ENCODE measurements at regions not wholly inside any gene's neighbourhood (a gene's known extent, or its start where the extent isn't known, plus 50 kb on each side); places are given as distances from the start of the nearest gene placed in this dataset.
"Not testable (repeated sequence)": the region's sequence is repeated elsewhere in the genome, so short reads cannot be mapped to it uniquely, and the experiment has no call there.

GRCh38 chr2:97431169-97431725 is 158.4 kb downstream of the ANKRD36B start:
- not testable (repeated sequence) for DNase-seq (ENCODE audit: low read depth); H3K4me3 ChIP-seq (ENCODE audit: low read length)

GRCh38 chr2:97422376-97422775 is 167.3 kb downstream of the ANKRD36B start:
- H3K4me3 ChIP-seq (ENCODE audit: low read length); DNase-seq (ENCODE audit: low read depth): not testable (repeated sequence)

GRCh38 chr2:97406340-97406739 is 183.3 kb downstream of the ANKRD36B start:
- DNase-seq (ENCODE audit: low read depth); H3K4me3 ChIP-seq (ENCODE audit: low read length): not testable (repeated sequence)

- H3K4me3 ChIP-seq (ENCODE audit: low read length); DNase-seq (ENCODE audit: low read depth): not testable (repeated sequence)
Observed at GRCh38 chr2:97405172-97405737, 184.4 kb downstream of the ANKRD36B start.

GRCh38 chr2:97402678-97403077 is 187.0 kb downstream of the ANKRD36B start:
- DNase-seq (ENCODE audit: low read depth) = not testable (repeated sequence)

GRCh38 chr2:97395691-97396090 is 194.0 kb downstream of the ANKRD36B start:
- not testable (repeated sequence) for DNase-seq (ENCODE audit: low read depth); H3K4me3 ChIP-seq (ENCODE audit: low read length)

More at GRCh38 chr2:97402678-97403077, 187.0 kb downstream of the ANKRD36B start:
- H3K4me3 ChIP-seq (ENCODE audit: low read length) = not testable (repeated sequence)

GRCh38 chr2:97385803-97386202 is 203.9 kb downstream of the ANKRD36B start:
- not testable (repeated sequence) for DNase-seq (ENCODE audit: low read depth); H3K4me3 ChIP-seq (ENCODE audit: low read length)

GRCh38 chr2:97375913-97376312 is 213.8 kb downstream of the ANKRD36B start:
- DNase-seq (ENCODE audit: low read depth); H3K4me3 ChIP-seq (ENCODE audit: low read length): not testable (repeated sequence)

GRCh38 chr2:97374426-97374825 is 215.3 kb downstream of the ANKRD36B start:
- not testable (repeated sequence) for DNase-seq (ENCODE audit: low read depth); H3K4me3 ChIP-seq (ENCODE audit: low read length)

- DNase-seq (ENCODE audit: low read depth); H3K4me3 ChIP-seq (ENCODE audit: low read length): not testable (repeated sequence)
Observed at GRCh38 chr2:97363159-97363558, 226.5 kb downstream of the ANKRD36B start.

- TF ChIP-seq CTCF (IDR thresholded peaks at IDR 0.05; ENCODE audit: insufficient read depth, low read depth, low read length, missing control alignments) = no peak
- H3K4me3 ChIP-seq (ENCODE audit: low read length) = no peak overlapping the region
- DNase-seq (ENCODE audit: low read depth) = peak; percentile 23
Observed at GRCh38 chr2:97359861-97360584, 229.7 kb downstream of the ANKRD36B start.

GRCh38 chr2:97355887-97356286 is 233.8 kb downstream of the ANKRD36B start:
- H3K4me3 ChIP-seq (ENCODE audit: low read length) = no peak overlapping the region
- TF ChIP-seq CTCF (IDR thresholded peaks at IDR 0.05; ENCODE audit: insufficient read depth, low read depth, low read length, missing control alignments) = no peak
- DNase-seq (ENCODE audit: low read depth) = no peak
